ENCODE measurements at regions not wholly inside any gene's neighbourhood (a gene's known extent, or its start where the extent isn't known, plus 50 kb on each side); places are given as distances from the start of the nearest gene placed in this dataset.
"Not testable (repeated sequence)": the region's sequence is repeated elsewhere in the genome, so short reads cannot be mapped to it uniquely, and the experiment has no call there.

GRCh38 chr4:1569461-1570151 is 114.5 kb downstream of the FAM53A start:
- Histone ChIP-seq H3K4me3 (ENCODE audit: low read length) (no peak overlapping the region), H3K4me1 (ENCODE audit: insufficient read depth, low read length) (no peaks in the 10 kb centered on the region), H3K27me3 (ENCODE audit: insufficient read depth, low read length) (peaks cover 20% of the 10 kb centered on the region), H3K9me3 (ENCODE audit: low read length) (no peaks in the 10 kb centered on the region), H3K36me3 (ENCODE audit: insufficient read depth, low read length) (no peaks in the 10 kb centered on the region), H2AFZ (ENCODE audit: low read depth, low read length) (no peak overlapping the region)

- no peak overlapping the region for H3K4me3 ChIP-seq (ENCODE audit: low read length)
- peaks cover 25% of the 10 kb centered on the region for H3K27me3 ChIP-seq (ENCODE audit: insufficient read depth, low read length)
- H3K4me1 ChIP-seq (ENCODE audit: insufficient read depth, low read length), result no peaks in the 10 kb centered on the region
- H2AFZ ChIP-seq (ENCODE audit: low read depth, low read length), result no peak overlapping the region
- no peaks in the 10 kb centered on the region for H3K36me3 ChIP-seq (ENCODE audit: insufficient read depth, low read length)
- H3K9me3 ChIP-seq (ENCODE audit: low read length), result no peaks in the 10 kb centered on the region
Observed at GRCh38 chr4:1568855-1569460, 115.2 kb downstream of the FAM53A start.

GRCh38 chr4:1567808-1568581 is 116.1 kb downstream of the FAM53A start:
- H3K36me3 ChIP-seq (ENCODE audit: insufficient read depth, low read length), result no peaks in the 10 kb centered on the region
- H3K4me1 ChIP-seq (ENCODE audit: insufficient read depth, low read length), result no peaks in the 10 kb centered on the region
- H3K9me3 ChIP-seq (ENCODE audit: low read length), result no peaks in the 10 kb centered on the region
- peaks cover 26% of the 10 kb centered on the region for H3K27me3 ChIP-seq (ENCODE audit: insufficient read depth, low read length)
- no peak overlapping the region for H2AFZ ChIP-seq (ENCODE audit: low read depth, low read length)
- no peak overlapping the region for H3K4me3 ChIP-seq (ENCODE audit: low read length)

GRCh38 chr4:1567519-1567807 is 116.7 kb downstream of the FAM53A start:
- Histone ChIP-seq H2AFZ (ENCODE audit: low read depth, low read length) (no peak overlapping the region), H3K36me3 (ENCODE audit: insufficient read depth, low read length) (no peaks in the 10 kb centered on the region), H3K4me3 (ENCODE audit: low read length) (no peak overlapping the region), H3K9me3 (ENCODE audit: low read length) (no peaks in the 10 kb centered on the region), H3K4me1 (ENCODE audit: insufficient read depth, low read length) (no peaks in the 10 kb centered on the region), H3K27me3 (ENCODE audit: insufficient read depth, low read length) (peaks cover 28% of the 10 kb centered on the region)

GRCh38 chr4:1566838-1567518 is 117.1 kb downstream of the FAM53A start:
- H3K9me3 ChIP-seq (ENCODE audit: low read length), result no peaks in the 10 kb centered on the region
- no peak overlapping the region for H2AFZ ChIP-seq (ENCODE audit: low read depth, low read length)
- H3K4me3 ChIP-seq (ENCODE audit: low read length), result no peak overlapping the region
- no peaks in the 10 kb centered on the region for H3K36me3 ChIP-seq (ENCODE audit: insufficient read depth, low read length)
- peaks cover 28% of the 10 kb centered on the region for H3K27me3 ChIP-seq (ENCODE audit: insufficient read depth, low read length)
- H3K4me1 ChIP-seq (ENCODE audit: insufficient read depth, low read length), result no peaks in the 10 kb centered on the region

- H3K9me3 ChIP-seq (ENCODE audit: low read length); H3K4me3 ChIP-seq (ENCODE audit: low read length); H3K36me3 ChIP-seq (ENCODE audit: insufficient read depth, low read length); H2AFZ ChIP-seq (ENCODE audit: low read depth, low read length); H3K4me1 ChIP-seq (ENCODE audit: insufficient read depth, low read length): not testable (repeated sequence)
- H3K27me3 ChIP-seq (ENCODE audit: insufficient read depth, low read length), result peaks cover 29% of the 10 kb centered on the region
Observed at GRCh38 chr4:1566301-1566837, 117.7 kb downstream of the FAM53A start.

GRCh38 chr4:1565598-1566295 is 118.4 kb downstream of the FAM53A start:
- no peaks in the 10 kb centered on the region for H3K9me3 ChIP-seq (ENCODE audit: low read length)

GRCh38 chr4:1564535-1565375 is 119.4 kb downstream of the FAM53A start:
- Histone ChIP-seq H3K36me3 (ENCODE audit: insufficient read depth, low read length) (no peaks in the 10 kb centered on the region), H3K9me3 (ENCODE audit: low read length) (no peaks in the 10 kb centered on the region), H3K4me3 (ENCODE audit: low read length) (no peak overlapping the region), H3K4me1 (ENCODE audit: insufficient read depth, low read length) (no peaks in the 10 kb centered on the region), H3K27me3 (ENCODE audit: insufficient read depth, low read length) (peaks cover 25% of the 10 kb centered on the region), H2AFZ (ENCODE audit: low read depth, low read length) (no peak overlapping the region)

More at GRCh38 chr4:1565598-1566295, 118.4 kb downstream of the FAM53A start:
- no peak overlapping the region for H3K4me3 ChIP-seq (ENCODE audit: low read length)
- H3K27me3 ChIP-seq (ENCODE audit: insufficient read depth, low read length), result peaks cover 29% of the 10 kb centered on the region
- no peaks in the 10 kb centered on the region for H3K36me3 ChIP-seq (ENCODE audit: insufficient read depth, low read length)
- no peaks in the 10 kb centered on the region for H3K4me1 ChIP-seq (ENCODE audit: insufficient read depth, low read length)
- H2AFZ ChIP-seq (ENCODE audit: low read depth, low read length), result no peak overlapping the region

- Histone ChIP-seq H3K9me3 (ENCODE audit: low read length) (no peaks in the 10 kb centered on the region), H3K27me3 (ENCODE audit: insufficient read depth, low read length) (peaks cover 24% of the 10 kb centered on the region), H3K4me1 (ENCODE audit: insufficient read depth, low read length) (no peaks in the 10 kb centered on the region), H2AFZ (ENCODE audit: low read depth, low read length) (no peak overlapping the region), H3K4me3 (ENCODE audit: low read length) (no peak overlapping the region), H3K36me3 (ENCODE audit: insufficient read depth, low read length) (no peaks in the 10 kb centered on the region)
Observed at GRCh38 chr4:1563768-1564485, 120.2 kb downstream of the FAM53A start.

GRCh38 chr4:1563241-1563640 is 120.9 kb downstream of the FAM53A start:
- no peaks in the 10 kb centered on the region for H3K36me3 ChIP-seq (ENCODE audit: insufficient read depth, low read length)
- H3K4me3 ChIP-seq (ENCODE audit: low read length), result no peak overlapping the region
- peaks cover 24% of the 10 kb centered on the region for H3K27me3 ChIP-seq (ENCODE audit: insufficient read depth, low read length)
- H3K4me1 ChIP-seq (ENCODE audit: insufficient read depth, low read length), result no peaks in the 10 kb centered on the region
- H2AFZ ChIP-seq (ENCODE audit: low read depth, low read length), result no peak overlapping the region
- H3K9me3 ChIP-seq (ENCODE audit: low read length), result no peaks in the 10 kb centered on the region

- H3K4me3 ChIP-seq (ENCODE audit: low read length), result no peak overlapping the region
- H3K4me1 ChIP-seq (ENCODE audit: insufficient read depth, low read length), result no peaks in the 10 kb centered on the region
- H3K9me3 ChIP-seq (ENCODE audit: low read length), result no peaks in the 10 kb centered on the region
- H3K36me3 ChIP-seq (ENCODE audit: insufficient read depth, low read length), result no peaks in the 10 kb centered on the region
- no peak overlapping the region for H2AFZ ChIP-seq (ENCODE audit: low read depth, low read length)
- peaks cover 24% of the 10 kb centered on the region for H3K27me3 ChIP-seq (ENCODE audit: insufficient read depth, low read length)
Observed at GRCh38 chr4:1562771-1563170, 121.3 kb downstream of the FAM53A start.
